Fibroblast of upper back skin (primary cell): ENCODE measurements at regions not wholly inside any gene's neighbourhood (a gene's known extent, or its start where the extent isn't known, plus 50 kb on each side); places are given as distances from the start of the nearest gene placed in this dataset.
"Not testable (repeated sequence)": the region's sequence is repeated elsewhere in the genome, so short reads cannot be mapped to it uniquely, and the experiment has no call there.

Experiments used
- DNase-seq: peaks from one replicate; pipeline ENCODE4 v3.0.0-alpha.2; 2013

- DNase-seq = no peak
Measured at GRCh38 chr5:142259758-142260157, 65.1 kb downstream of the SPRY4 start.

GRCh38 chr5:142255831-142256230 lies 69.0 kb downstream of the SPRY4 start:
- no peak for DNase-seq

DNA sequence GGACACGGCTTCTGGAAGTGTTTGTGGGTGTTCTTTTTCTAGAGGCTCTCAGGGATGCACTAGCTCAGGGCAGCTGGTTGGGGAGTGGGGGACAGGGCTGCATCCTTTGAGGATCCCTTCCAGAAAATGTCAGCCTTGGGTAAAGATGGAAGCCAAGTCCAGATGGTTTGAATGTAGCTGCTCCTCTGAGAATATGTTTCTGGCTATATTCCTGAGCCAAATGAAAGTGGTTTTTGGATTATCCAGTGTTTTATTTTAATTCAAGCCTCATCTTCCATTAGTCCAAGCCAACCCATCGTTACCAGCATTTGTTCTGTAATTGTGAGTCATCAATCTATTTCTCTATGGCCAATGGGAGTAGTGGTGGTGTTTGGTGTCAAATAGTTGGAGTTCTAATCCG lies 70.4 kb downstream of the SPRY4 start:
- DNase-seq = peak; percentile 12

DNA sequence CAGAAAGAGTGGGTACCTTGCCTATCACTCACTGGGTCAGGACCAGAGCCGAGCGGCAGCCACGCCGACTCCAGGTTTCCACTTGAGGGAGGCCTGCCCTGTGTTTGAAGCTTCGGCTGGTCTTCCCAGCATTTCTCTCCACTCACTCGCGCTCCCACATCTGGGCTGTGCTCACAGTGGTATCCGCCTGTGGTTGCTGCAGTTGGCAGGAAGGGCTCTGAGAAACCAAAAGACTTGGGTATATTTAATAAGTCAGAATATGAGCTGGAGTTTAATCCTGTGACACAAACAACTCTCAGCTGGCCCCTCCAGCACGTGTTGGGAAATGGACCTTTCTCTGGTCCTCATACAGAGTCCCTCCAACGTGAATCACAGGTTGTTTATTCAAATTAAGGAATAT lies 70.9 kb downstream of the SPRY4 start:
- DNase-seq = peak; percentile 34

GRCh38 chr5:142250119-142250518 lies 74.7 kb downstream of the SPRY4 start:
- DNase-seq = no peak

GRCh38 chr5:142248853-142249462 lies 75.9 kb downstream of the SPRY4 start:
- peak; percentile 96 for DNase-seq

- peak; percentile 61 for DNase-seq
Measured at GRCh38 chr5:142246258-142246657, 78.6 kb downstream of the SPRY4 start.

DNA sequence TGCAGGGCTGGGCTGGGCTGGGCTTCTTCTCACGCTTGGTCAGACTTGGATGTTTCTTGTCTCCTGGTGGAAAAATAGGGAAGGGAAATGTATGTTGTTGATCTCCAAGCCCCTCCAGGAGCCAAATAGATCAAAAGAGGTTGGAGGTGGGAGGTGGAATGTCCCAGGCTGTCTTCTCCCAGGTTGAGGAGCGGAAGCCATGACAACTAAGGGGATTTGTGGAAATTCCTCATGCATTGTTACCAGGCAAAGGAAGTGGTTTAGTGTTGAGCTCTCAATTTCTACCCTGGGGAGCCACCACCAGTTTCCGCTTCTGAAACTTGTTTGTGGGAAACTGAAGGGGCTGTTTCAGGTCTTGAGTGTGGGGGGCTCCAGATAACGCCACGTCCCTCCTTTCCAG lies 79.0 kb downstream of the SPRY4 start:
- no peak for DNase-seq

DNA sequence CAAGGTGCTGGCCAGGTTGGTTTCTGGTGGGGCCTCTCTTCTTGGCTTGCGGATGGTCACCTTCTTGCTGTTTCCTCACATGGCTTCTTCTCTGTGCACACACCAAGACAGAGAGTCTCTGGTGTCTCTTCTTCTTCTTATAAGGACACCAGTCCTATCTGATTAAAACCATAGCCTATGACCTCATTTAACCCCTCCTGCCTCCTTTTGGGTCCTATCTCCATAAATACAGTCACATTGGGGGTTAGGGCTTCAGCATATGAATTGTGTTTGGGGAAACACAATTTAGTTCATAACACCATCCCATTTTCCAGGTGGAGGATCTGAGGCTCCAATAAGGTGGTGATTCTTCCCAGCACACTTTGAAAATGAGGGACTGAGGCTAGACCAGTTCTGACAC lies 80.4 kb downstream of the SPRY4 start:
- no peak for DNase-seq

DNA sequence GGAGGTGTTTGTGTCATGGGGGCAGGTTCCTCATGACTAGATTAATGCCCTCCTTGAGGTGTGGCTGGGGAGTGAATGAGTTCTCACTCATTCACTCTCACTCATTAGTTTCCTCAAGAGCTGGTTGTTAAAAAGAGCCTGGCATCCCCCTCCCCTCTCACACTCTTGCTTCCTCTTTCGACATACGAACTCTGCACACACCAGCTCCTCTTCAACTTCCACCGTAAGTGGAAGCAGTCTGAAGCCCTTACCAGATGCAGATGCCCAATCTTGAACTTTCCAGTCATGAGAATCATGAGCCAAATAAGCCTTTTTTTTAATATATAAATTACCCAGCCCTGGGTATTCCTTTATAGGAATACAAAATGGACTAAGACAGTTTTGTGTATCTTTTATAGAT lies 82.5 kb downstream of the SPRY4 start:
- DNase-seq = no peak

GRCh38 chr5:142239394-142240159 lies 85.2 kb downstream of the SPRY4 start:
- no peak for DNase-seq

GRCh38 chr5:142237707-142238106 lies 87.1 kb downstream of the SPRY4 start:
- DNase-seq = no peak

GRCh38 chr5:142236673-142237290 lies 88.0 kb downstream of the SPRY4 start:
- DNase-seq = not testable (repeated sequence)

GRCh38 chr5:142235870-142236672 lies 88.8 kb downstream of the SPRY4 start:
- DNase-seq = no peak

DNA sequence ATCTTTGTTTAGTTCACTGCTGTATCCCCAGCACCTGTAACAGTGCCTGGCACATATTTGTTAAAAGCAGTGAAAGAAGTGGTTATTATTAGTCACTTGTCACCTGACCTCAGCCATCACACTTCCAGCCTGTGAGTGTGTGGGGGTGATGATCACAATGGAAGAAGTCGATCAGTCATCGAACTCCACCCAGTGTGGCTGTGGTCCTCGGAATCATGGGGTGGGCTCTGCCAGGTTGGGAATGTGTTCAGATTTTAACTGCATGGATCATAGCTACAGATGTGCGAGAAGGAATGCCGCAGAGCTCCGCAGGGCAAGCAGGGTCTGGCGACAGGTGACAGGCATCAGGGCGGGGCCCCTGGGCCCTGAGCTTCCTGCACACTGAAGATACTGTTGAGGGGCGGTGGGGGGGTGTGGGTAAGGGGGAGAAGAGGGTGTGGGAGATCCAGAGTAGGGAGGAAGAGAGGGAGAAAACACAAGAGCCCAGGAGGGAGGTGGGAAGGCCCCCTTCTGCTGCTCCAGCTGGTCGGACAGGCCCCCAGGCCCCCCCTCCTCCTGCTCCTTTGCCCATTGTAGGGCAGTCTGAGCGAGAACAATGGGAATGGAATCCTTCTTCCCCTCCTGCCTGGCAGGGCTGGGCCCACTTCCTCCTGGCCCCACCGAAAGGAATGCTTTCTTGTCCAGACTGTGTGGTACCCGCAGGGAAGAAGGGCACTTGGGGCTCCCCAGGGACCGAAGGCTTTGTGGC lies 89.6 kb downstream of the SPRY4 start:
- DNase-seq = no peak

DNA sequence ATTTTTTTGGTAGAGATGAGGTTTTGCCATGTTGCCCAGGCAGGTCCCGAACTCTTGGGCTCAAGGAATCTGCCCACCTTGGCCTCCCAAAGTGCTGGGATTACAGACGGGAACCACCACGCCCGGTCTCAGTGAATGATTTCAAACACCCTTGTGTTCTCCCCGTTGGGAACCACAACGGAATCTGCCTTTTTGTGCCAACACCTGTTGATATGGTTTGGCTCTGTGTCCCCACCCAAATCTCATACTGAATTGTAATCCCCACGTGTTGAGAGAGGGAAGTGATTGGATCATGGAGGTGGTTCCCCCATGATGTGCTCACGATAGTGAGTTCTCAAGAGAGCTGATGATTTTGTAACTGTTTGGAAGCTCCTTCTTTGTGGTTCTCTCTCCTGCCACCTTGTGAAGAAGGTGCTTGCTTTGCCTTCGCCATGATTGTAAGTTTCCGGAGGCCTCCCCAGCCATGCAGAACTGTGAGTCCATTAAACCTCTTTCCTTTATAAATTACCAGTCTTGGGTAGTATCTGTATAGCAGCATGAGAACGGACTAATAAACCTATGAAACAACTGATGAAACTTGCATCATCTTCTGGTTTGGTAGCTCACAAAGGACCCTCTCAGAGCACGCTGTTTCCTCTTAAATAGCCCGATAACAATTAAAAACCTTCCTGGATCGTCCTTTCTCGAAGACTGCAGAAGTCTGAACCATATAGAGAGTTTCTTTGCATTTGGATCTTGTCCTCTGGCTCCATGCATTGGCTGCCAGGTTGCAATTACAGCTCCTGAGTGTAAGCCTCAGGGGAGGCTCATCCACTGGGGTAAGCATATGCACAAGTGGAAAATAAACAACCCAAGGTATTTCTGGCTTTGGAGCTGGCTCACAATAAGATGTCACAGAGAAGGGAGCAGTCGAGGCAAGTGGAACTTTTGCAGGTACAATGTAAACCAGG lies 91.5 kb downstream of the SPRY4 start:
- no peak for DNase-seq

DNA sequence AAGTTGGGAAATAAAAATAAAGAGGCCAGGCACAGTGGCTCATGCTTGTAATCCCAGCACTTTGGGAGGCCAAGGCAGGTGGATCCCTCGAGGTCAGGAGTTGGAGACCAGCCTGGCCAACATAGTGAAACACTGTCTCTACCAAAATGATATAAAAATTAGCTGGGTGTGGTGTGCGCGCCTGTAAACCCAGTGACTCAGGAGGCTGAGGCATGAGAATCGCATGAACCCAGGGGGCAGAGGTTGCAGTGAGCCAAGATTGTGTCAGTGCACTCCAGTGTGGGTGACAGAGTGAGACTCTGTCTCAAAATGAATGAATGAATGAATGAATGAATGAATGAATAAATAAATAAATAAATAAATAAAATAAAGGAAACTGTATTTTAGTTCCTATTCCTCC lies 93.9 kb downstream of the SPRY4 start:
- not testable (repeated sequence) for DNase-seq

GRCh38 chr5:142225141-142225540 lies 99.7 kb downstream of the SPRY4 start:
- no peak for DNase-seq

- no peak for DNase-seq
Measured at GRCh38 chr5:142222866-142223558, 101.8 kb downstream of the SPRY4 start.

- DNase-seq = no peak
Measured at GRCh38 chr5:142222225-142222865, 102.5 kb downstream of the SPRY4 start.
